ENCODE measurements at regions not wholly inside any gene's neighbourhood (a gene's known extent, or its start where the extent isn't known, plus 50 kb on each side); places are given as distances from the start of the nearest gene placed in this dataset.

- no peak overlapping the region for H3K27ac Mint-ChIP-seq
- DNase-seq (ENCODE audit: low spot score) (no peak), ATAC-seq (no peak)
- peaks cover 1% of the 10 kb centered on the region for H3K9me3 Mint-ChIP-seq
- H3K4me3 Mint-ChIP-seq = no peak overlapping the region
- no peaks in the 10 kb centered on the region for H3K4me1 Mint-ChIP-seq (ENCODE audit: low read depth in 2 of 2)
- no peaks in the 10 kb centered on the region for H3K36me3 Mint-ChIP-seq
- no peaks in the 10 kb centered on the region for H3K27me3 Mint-ChIP-seq
Measured at GRCh38 chr2:4144731-4145130, 441.4 kb downstream of the DCDC2C start.

GRCh38 chr2:4151521-4151920 lies 448.1 kb downstream of the DCDC2C start:
- Mint-ChIP-seq H3K27me3 (no peaks in the 10 kb centered on the region), H3K9me3 (peaks cover 12% of the 10 kb centered on the region), H3K27ac (no peak overlapping the region), H3K36me3 (no peaks in the 10 kb centered on the region), H3K4me1 (ENCODE audit: low read depth in 2 of 2) (no peaks in the 10 kb centered on the region), H3K4me3 (no peak overlapping the region)
- no peak for DNase-seq (ENCODE audit: low spot score)
- no peak for ATAC-seq

GRCh38 chr2:4152051-4152450 lies 448.7 kb downstream of the DCDC2C start:
- Mint-ChIP-seq H3K36me3 (no peaks in the 10 kb centered on the region), H3K4me1 (ENCODE audit: low read depth in 2 of 2) (no peaks in the 10 kb centered on the region), H3K4me3 (no peak overlapping the region), H3K27ac (no peak overlapping the region), H3K27me3 (no peaks in the 10 kb centered on the region), H3K9me3 (peaks cover 12% of the 10 kb centered on the region)
- no peak for ATAC-seq
- DNase-seq (ENCODE audit: low spot score) = no peak

GRCh38 chr2:4168834-4169233 lies 465.5 kb downstream of the DCDC2C start:
- peaks cover 13% of the 10 kb centered on the region for H3K36me3 Mint-ChIP-seq

GRCh38 chr2:4174796-4175195 lies 471.4 kb downstream of the DCDC2C start:
- Mint-ChIP-seq H3K9me3 (peaks cover 5% of the 10 kb centered on the region), H3K27me3 (no peaks in the 10 kb centered on the region), H3K36me3 (peaks cover 13% of the 10 kb centered on the region), H3K4me3 (no peak overlapping the region), H3K4me1 (ENCODE audit: low read depth in 2 of 2) (no peaks in the 10 kb centered on the region), H3K27ac (no peak overlapping the region)
- ATAC-seq (no peak), DNase-seq (ENCODE audit: low spot score) (no peak)

More at GRCh38 chr2:4168834-4169233, 465.5 kb downstream of the DCDC2C start:
- no peak for ATAC-seq
- H3K4me1 Mint-ChIP-seq (ENCODE audit: low read depth in 2 of 2) = no peaks in the 10 kb centered on the region
- no peak for DNase-seq (ENCODE audit: low spot score)
- H3K27me3 Mint-ChIP-seq = no peaks in the 10 kb centered on the region
- peaks cover 4% of the 10 kb centered on the region for H3K9me3 Mint-ChIP-seq
- no peak overlapping the region for H3K27ac Mint-ChIP-seq
- no peak overlapping the region for H3K4me3 Mint-ChIP-seq

GRCh38 chr2:4175343-4175742 lies 472.0 kb downstream of the DCDC2C start:
- H3K4me3 Mint-ChIP-seq = no peak overlapping the region
- H3K36me3 Mint-ChIP-seq = peaks cover 15% of the 10 kb centered on the region
- H3K27ac Mint-ChIP-seq = no peak overlapping the region

GRCh38 chr2:4180631-4181030 lies 477.3 kb downstream of the DCDC2C start:
- Mint-ChIP-seq H3K36me3 (peaks cover 6% of the 10 kb centered on the region), H3K4me1 (ENCODE audit: low read depth in 2 of 2) (no peaks in the 10 kb centered on the region), H3K4me3 (no peak overlapping the region), H3K27ac (no peak overlapping the region), H3K9me3 (peaks cover 6% of the 10 kb centered on the region), H3K27me3 (no peaks in the 10 kb centered on the region)
- ATAC-seq = no peak
- DNase-seq (ENCODE audit: low spot score) = no peak

More at GRCh38 chr2:4175343-4175742, 472.0 kb downstream of the DCDC2C start:
- ATAC-seq (no peak), DNase-seq (ENCODE audit: low spot score) (no peak)
- no peaks in the 10 kb centered on the region for H3K4me1 Mint-ChIP-seq (ENCODE audit: low read depth in 2 of 2)
- H3K27me3 Mint-ChIP-seq = no peaks in the 10 kb centered on the region
- H3K9me3 Mint-ChIP-seq = peaks cover 6% of the 10 kb centered on the region

GRCh38 chr2:4181062-4181461 lies 477.7 kb downstream of the DCDC2C start:
- Mint-ChIP-seq H3K4me3 (no peak overlapping the region), H3K27ac (no peak overlapping the region), H3K36me3 (peaks cover 6% of the 10 kb centered on the region), H3K27me3 (no peaks in the 10 kb centered on the region), H3K9me3 (peaks cover 6% of the 10 kb centered on the region), H3K4me1 (ENCODE audit: low read depth in 2 of 2) (no peaks in the 10 kb centered on the region)
- DNase-seq (ENCODE audit: low spot score) (no peak), ATAC-seq (no peak)

- H3K27ac Mint-ChIP-seq = no peak overlapping the region
- peaks cover 4% of the 10 kb centered on the region for H3K36me3 Mint-ChIP-seq
- ATAC-seq = no peak
- no peaks in the 10 kb centered on the region for H3K4me1 Mint-ChIP-seq (ENCODE audit: low read depth in 2 of 2)
- H3K4me3 Mint-ChIP-seq = no peak overlapping the region
- DNase-seq (ENCODE audit: low spot score) = no peak
- H3K9me3 Mint-ChIP-seq = peaks cover 8% of the 10 kb centered on the region
- no peaks in the 10 kb centered on the region for H3K27me3 Mint-ChIP-seq
Measured at GRCh38 chr2:4188561-4188960, 485.2 kb downstream of the DCDC2C start.

- Mint-ChIP-seq H3K9me3 (peaks cover 18% of the 10 kb centered on the region), H3K4me1 (ENCODE audit: low read depth in 2 of 2) (no peaks in the 10 kb centered on the region), H3K4me3 (no peak overlapping the region), H3K36me3 (peaks cover 4% of the 10 kb centered on the region), H3K27me3 (no peaks in the 10 kb centered on the region), H3K27ac (no peak overlapping the region)
- ATAC-seq (no peak), DNase-seq (ENCODE audit: low spot score) (no peak)
Measured at GRCh38 chr2:4190548-4190947, 487.2 kb downstream of the DCDC2C start.

- ATAC-seq (no peak), DNase-seq (ENCODE audit: low spot score) (no peak)
- Mint-ChIP-seq H3K27me3 (no peaks in the 10 kb centered on the region), H3K9me3 (peaks cover 21% of the 10 kb centered on the region), H3K36me3 (peaks cover 4% of the 10 kb centered on the region), H3K4me1 (ENCODE audit: low read depth in 2 of 2) (no peaks in the 10 kb centered on the region), H3K27ac (no peak overlapping the region), H3K4me3 (no peak overlapping the region)
Measured at GRCh38 chr2:4192119-4192518, 488.7 kb downstream of the DCDC2C start.

GRCh38 chr2:4214444-4215205 lies 511.2 kb downstream of the DCDC2C start:
- ATAC-seq = no peak
- H3K4me3 Mint-ChIP-seq = no peak overlapping the region
- no peaks in the 10 kb centered on the region for H3K27me3 Mint-ChIP-seq
- no peak overlapping the region for H3K27ac Mint-ChIP-seq
- DNase-seq (ENCODE audit: low spot score) = no peak
- H3K4me1 Mint-ChIP-seq (ENCODE audit: low read depth in 2 of 2) = no peaks in the 10 kb centered on the region
- H3K36me3 Mint-ChIP-seq = no peaks in the 10 kb centered on the region
- peaks cover 3% of the 10 kb centered on the region for H3K9me3 Mint-ChIP-seq

- no peaks in the 10 kb centered on the region for H3K4me1 Mint-ChIP-seq (ENCODE audit: low read depth in 2 of 2)
- H3K27me3 Mint-ChIP-seq = no peaks in the 10 kb centered on the region
- H3K9me3 Mint-ChIP-seq = peaks cover 7% of the 10 kb centered on the region
- H3K4me3 Mint-ChIP-seq = no peak overlapping the region
- DNase-seq (ENCODE audit: low spot score) = no peak
- ATAC-seq = no peak
- no peak overlapping the region for H3K27ac Mint-ChIP-seq
- H3K36me3 Mint-ChIP-seq = no peaks in the 10 kb centered on the region
Measured at GRCh38 chr2:4217737-4218136, 514.4 kb downstream of the DCDC2C start.

- ATAC-seq = no peak
- H3K27me3 Mint-ChIP-seq = no peaks in the 10 kb centered on the region
- no peak for DNase-seq (ENCODE audit: low spot score)
- peaks cover 10% of the 10 kb centered on the region for H3K9me3 Mint-ChIP-seq
- H3K36me3 Mint-ChIP-seq = no peaks in the 10 kb centered on the region
- H3K4me1 Mint-ChIP-seq (ENCODE audit: low read depth in 2 of 2) = no peaks in the 10 kb centered on the region
- H3K4me3 Mint-ChIP-seq = no peak overlapping the region
- no peak overlapping the region for H3K27ac Mint-ChIP-seq
Measured at GRCh38 chr2:4219101-4219500, 515.7 kb downstream of the DCDC2C start.

GRCh38 chr2:4219571-4219970 lies 516.2 kb downstream of the DCDC2C start:
- H3K27me3 Mint-ChIP-seq = no peaks in the 10 kb centered on the region
- H3K4me3 Mint-ChIP-seq = no peak overlapping the region
- DNase-seq (ENCODE audit: low spot score) (no peak), ATAC-seq (no peak)
- no peak overlapping the region for H3K27ac Mint-ChIP-seq
- H3K9me3 Mint-ChIP-seq = peaks cover 10% of the 10 kb centered on the region
- H3K4me1 Mint-ChIP-seq (ENCODE audit: low read depth in 2 of 2) = no peaks in the 10 kb centered on the region
- H3K36me3 Mint-ChIP-seq = no peaks in the 10 kb centered on the region
